ENCODE measurements at regions not wholly inside any gene's neighbourhood (a gene's known extent, or its start where the extent isn't known, plus 50 kb on each side); places are given as distances from the start of the nearest gene placed in this dataset.
"Not testable (repeated sequence)": the region's sequence is repeated elsewhere in the genome, so short reads cannot be mapped to it uniquely, and the experiment has no call there.

- Mint-ChIP-seq H3K27me3 (no peaks in the 10 kb centered on the region), H3K4me3 (no peak overlapping the region), H3K4me1 (no peaks in the 10 kb centered on the region), H3K9me3 (peaks cover 0 to 12% (median 3%) of the 10 kb centered on the region in 3 donors), H3K27ac (no peak overlapping the region), H3K36me3 (peaks cover 2% of the 10 kb centered on the region)
Measured at GRCh38 chr12:33514893-33515292, 75.3 kb upstream of the SYT10 start.

DNA sequence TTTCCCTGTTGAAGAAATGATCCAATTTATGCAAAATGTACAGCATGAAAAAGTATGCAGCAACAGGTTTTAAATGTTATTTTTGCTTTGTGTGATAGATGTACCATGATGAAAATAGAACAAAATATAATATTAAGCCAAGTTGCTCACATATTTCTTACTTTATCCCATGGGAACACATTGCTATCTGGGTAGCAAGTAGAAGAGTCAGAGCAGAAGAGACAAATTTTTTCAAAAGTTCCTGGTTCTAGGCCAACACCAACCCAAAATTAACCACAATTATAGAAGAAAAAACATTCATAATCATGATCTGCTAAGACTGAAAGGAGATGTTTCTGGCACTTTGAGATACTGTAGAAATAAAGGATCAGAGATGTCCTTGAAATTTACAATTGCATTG is 79.9 kb upstream of the SYT10 start:
- H3K9me3 Mint-ChIP-seq, result peaks cover 0 to 9% (median 2%) of the 10 kb centered on the region in 3 donors
- no peaks in the 10 kb centered on the region for H3K27me3 Mint-ChIP-seq
- H3K4me1 Mint-ChIP-seq, result no peaks in the 10 kb centered on the region

DNA sequence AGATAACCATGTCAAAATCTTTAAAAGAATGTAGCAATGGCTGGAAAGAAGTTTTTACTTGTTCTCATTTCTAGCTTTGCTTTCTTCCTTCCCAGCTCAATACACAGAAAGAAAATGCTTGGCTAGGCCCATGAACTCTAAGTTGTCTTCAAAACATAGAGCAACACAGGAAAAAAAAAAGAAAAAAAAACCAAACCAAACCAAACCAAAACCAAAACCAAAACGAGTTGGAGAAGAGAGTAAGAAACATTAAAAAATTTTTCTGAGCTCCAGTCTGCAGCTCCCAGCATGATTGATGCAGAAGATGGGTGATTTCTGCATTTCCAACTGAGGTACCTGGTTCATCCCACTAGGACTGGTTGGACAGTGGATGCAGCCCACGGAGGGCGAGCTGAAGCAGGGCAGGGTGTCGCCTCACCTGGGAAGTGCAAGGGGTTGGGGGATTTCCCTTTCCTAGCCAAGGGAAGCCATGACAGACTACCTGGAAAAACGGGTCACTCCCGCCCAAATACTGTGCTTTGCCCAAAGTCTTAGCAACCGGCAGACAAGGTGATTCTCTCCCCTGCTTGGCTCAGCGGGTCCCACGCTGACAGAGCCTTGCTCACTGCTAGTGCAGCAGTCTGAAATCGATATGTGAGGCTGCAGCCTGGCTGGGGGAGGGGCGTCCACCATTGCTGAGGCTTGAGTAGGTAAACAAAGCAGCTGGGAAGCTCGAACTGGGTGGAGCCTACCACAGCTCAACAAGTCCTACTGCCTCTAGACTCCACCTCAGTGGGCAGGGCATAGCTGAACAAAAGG is 81.1 kb upstream of the SYT10 start:
- H3K4me1 Mint-ChIP-seq, H3K27me3 Mint-ChIP-seq, H3K27ac Mint-ChIP-seq, H3K9me3 Mint-ChIP-seq, H3K36me3 Mint-ChIP-seq: not testable (repeated sequence)
- H3K4me3 Mint-ChIP-seq, result peak overlapping the region in 1 of 4 donors; percentile 13

More for the DNA sequence above, 79.9 kb upstream of the SYT10 start:
- H3K27ac Mint-ChIP-seq, result no peak overlapping the region
- no peak overlapping the region for H3K4me3 Mint-ChIP-seq
- H3K36me3 Mint-ChIP-seq, result peaks cover 2% of the 10 kb centered on the region

- Mint-ChIP-seq H3K4me3 (no peak overlapping the region), H3K27ac (no peak overlapping the region), H3K9me3 (peaks cover 2 to 4% (median 2%) of the 10 kb centered on the region in 3 donors), H3K27me3 (no peaks in the 10 kb centered on the region), H3K4me1 (no peaks in the 10 kb centered on the region), H3K36me3 (peaks cover 2% of the 10 kb centered on the region)
Measured at GRCh38 chr12:33529031-33529430, 89.4 kb upstream of the SYT10 start.

- no peak overlapping the region for H3K27ac Mint-ChIP-seq
- no peak overlapping the region for H3K4me3 Mint-ChIP-seq
- H3K36me3 Mint-ChIP-seq, result peaks cover 2% of the 10 kb centered on the region
- no peaks in the 10 kb centered on the region for H3K4me1 Mint-ChIP-seq
- no peaks in the 10 kb centered on the region for H3K27me3 Mint-ChIP-seq
- peaks cover 0 to 3% (median 2%) of the 10 kb centered on the region in 3 donors for H3K9me3 Mint-ChIP-seq
Measured at GRCh38 chr12:33529810-33530209, 90.2 kb upstream of the SYT10 start.

GRCh38 chr12:33531261-33531660 is 91.6 kb upstream of the SYT10 start:
- Mint-ChIP-seq H3K4me1 (no peaks in the 10 kb centered on the region), H3K9me3 (peaks cover 0 to 3% (median 2%) of the 10 kb centered on the region in 3 donors), H3K36me3 (no peaks in the 10 kb centered on the region), H3K27me3 (no peaks in the 10 kb centered on the region), H3K27ac (no peak overlapping the region), H3K4me3 (no peak overlapping the region)

GRCh38 chr12:33533527-33533926 is 93.9 kb upstream of the SYT10 start:
- Mint-ChIP-seq H3K9me3 (peaks cover 0 to 2% (median 1%) of the 10 kb centered on the region in 3 donors), H3K27ac (no peak overlapping the region), H3K27me3 (no peaks in the 10 kb centered on the region), H3K4me1 (no peaks in the 10 kb centered on the region), H3K36me3 (peaks cover 1% of the 10 kb centered on the region), H3K4me3 (no peak overlapping the region)

GRCh38 chr12:33536431-33536830 is 96.8 kb upstream of the SYT10 start:
- Mint-ChIP-seq H3K4me1 (no peaks in the 10 kb centered on the region), H3K36me3 (peaks cover 1% of the 10 kb centered on the region), H3K9me3 (peaks cover 1 to 13% (median 3%) of the 10 kb centered on the region in 3 donors), H3K27me3 (no peaks in the 10 kb centered on the region), H3K4me3 (no peak overlapping the region), H3K27ac (no peak overlapping the region)

- Mint-ChIP-seq H3K4me1 (no peaks in the 10 kb centered on the region), H3K4me3 (no peak overlapping the region), H3K36me3 (no peaks in the 10 kb centered on the region), H3K9me3 (peaks cover 0 to 32% (median 0%) of the 10 kb centered on the region in 3 donors), H3K27me3 (no peaks in the 10 kb centered on the region), H3K27ac (no peak overlapping the region)
Measured at GRCh38 chr12:33546004-33546403, 106.4 kb upstream of the SYT10 start.

DNA sequence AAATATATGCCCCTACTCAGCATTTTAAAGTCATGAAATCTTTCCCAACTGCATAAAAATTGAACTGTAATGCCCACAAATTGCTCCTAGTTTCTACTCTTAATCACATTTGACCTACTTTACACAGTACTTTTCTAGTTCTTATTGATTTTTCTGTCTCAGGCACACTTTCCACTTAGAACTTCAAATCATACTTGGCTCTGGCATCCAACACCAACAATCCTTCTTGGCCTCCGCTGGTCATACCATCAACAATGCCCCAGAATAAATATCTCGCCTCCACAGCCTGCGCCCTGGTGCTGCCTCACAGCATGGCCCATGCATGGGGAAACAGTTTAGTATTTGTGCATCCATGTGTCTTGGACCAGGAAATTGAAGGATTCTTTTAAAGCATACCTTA is 107.5 kb upstream of the SYT10 start:
- H3K4me1 Mint-ChIP-seq, result no peaks in the 10 kb centered on the region
- no peak overlapping the region for H3K4me3 Mint-ChIP-seq
- H3K27ac Mint-ChIP-seq, result no peak overlapping the region
- no peaks in the 10 kb centered on the region for H3K36me3 Mint-ChIP-seq
- no peaks in the 10 kb centered on the region for H3K27me3 Mint-ChIP-seq
- peaks cover 0 to 30% (median 2%) of the 10 kb centered on the region in 3 donors for H3K9me3 Mint-ChIP-seq

DNA sequence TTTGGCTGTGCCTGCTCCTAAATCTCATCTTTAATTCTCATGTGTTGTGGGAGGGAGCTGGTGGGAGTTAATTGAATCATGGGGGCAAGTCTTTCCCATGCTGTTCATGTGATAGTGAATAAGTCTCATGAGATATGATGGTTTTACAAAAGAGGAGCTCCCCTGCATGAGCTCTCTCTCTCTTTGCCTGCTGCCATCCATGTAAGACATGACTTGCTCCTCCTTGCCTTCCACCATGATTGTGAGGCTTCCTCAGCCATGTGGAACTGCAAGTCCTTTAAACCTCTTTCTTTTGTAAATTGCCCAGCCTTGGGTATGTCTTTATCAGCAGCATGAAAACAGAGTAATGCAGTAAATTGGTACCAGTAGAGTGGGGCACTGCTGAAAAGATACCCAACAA is 110.6 kb upstream of the SYT10 start:
- not testable (repeated sequence) for H3K4me3 Mint-ChIP-seq, H3K27me3 Mint-ChIP-seq, H3K27ac Mint-ChIP-seq, H3K4me1 Mint-ChIP-seq, H3K36me3 Mint-ChIP-seq
- H3K9me3 Mint-ChIP-seq, result peaks cover 0 to 22% (median 4%) of the 10 kb centered on the region in 3 donors

- Mint-ChIP-seq H3K9me3 (peaks cover 0 to 16% (median 4%) of the 10 kb centered on the region in 3 donors), H3K36me3 (no peaks in the 10 kb centered on the region), H3K4me3 (no peak overlapping the region), H3K27ac (no peak overlapping the region), H3K27me3 (no peaks in the 10 kb centered on the region), H3K4me1 (peaks cover 0 to 1% (median 0%) of the 10 kb centered on the region in 3 donors)
Measured at GRCh38 chr12:33551006-33551405, 111.4 kb upstream of the SYT10 start.

- H3K36me3 Mint-ChIP-seq, result no peaks in the 10 kb centered on the region
- no peaks in the 10 kb centered on the region for H3K27me3 Mint-ChIP-seq
- peaks cover 0 to 2% (median 0%) of the 10 kb centered on the region in 3 donors for H3K4me1 Mint-ChIP-seq
Measured at GRCh38 chr12:33555128-33555527, 115.5 kb upstream of the SYT10 start.

DNA sequence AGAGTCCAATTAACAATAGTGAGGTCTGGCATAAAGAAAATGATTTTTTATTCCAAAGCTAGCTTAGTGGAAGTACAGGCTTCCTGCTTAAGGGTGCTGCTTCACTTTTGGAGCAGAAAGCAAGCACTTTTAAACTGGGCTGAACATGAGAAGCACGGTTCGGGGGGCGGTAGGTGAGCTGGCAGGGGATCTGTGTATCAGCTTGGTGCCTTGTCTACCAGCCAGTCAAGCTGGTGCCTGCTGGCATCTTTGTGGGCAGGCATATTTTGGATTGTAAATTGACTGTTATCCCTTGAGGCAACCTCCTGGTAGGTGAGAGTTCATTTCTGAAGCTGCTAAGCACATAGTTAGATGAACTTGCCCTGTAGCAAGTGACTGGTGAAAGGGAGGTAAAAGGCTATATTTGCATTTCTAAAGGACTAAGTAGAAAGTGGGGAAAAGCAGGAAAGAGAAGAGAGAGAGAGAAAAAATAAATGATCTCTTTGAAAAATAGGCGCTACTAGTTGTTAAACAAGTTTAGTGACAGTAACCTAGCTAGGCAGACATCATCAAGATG is 121.1 kb upstream of the SYT10 start:
- Mint-ChIP-seq H3K27ac (no peak overlapping the region), H3K36me3 (no peaks in the 10 kb centered on the region), H3K4me3 (no peak overlapping the region), H3K4me1 (peaks cover 0 to 1% (median 0%) of the 10 kb centered on the region in 3 donors), H3K9me3 (peaks cover 4 to 10% (median 6%) of the 10 kb centered on the region in 3 donors), H3K27me3 (no peaks in the 10 kb centered on the region)

More at GRCh38 chr12:33555128-33555527, 115.5 kb upstream of the SYT10 start:
- no peak overlapping the region for H3K4me3 Mint-ChIP-seq
- no peak overlapping the region for H3K27ac Mint-ChIP-seq
- peaks cover 0 to 14% (median 6%) of the 10 kb centered on the region in 3 donors for H3K9me3 Mint-ChIP-seq

- Mint-ChIP-seq H3K36me3 (no peaks in the 10 kb centered on the region), H3K4me1 (no peaks in the 10 kb centered on the region), H3K9me3 (peaks cover 4 to 8% (median 6%) of the 10 kb centered on the region in 3 donors), H3K4me3 (no peak overlapping the region), H3K27me3 (no peaks in the 10 kb centered on the region), H3K27ac (no peak overlapping the region)
Measured at GRCh38 chr12:33562401-33562800, 122.8 kb upstream of the SYT10 start.

DNA sequence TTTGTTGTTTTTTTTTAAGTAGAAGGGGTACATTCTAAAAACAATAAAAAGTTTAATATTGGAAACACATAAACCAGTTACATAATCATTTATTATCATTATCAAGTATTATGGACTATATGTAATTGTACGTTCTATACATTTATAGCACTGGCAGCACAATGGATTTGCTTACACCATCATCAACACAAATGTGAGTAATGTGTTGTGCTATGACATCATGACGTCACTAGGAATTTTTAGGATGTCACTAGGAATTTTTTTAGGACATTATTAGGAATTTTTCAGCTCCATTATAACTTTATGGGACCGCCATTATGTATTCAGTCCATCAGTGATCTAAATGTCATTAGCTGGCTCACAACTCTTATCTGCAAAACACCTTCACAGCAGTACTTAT is 126.8 kb upstream of the SYT10 start:
- H3K27me3 Mint-ChIP-seq, result no peaks in the 10 kb centered on the region
- no peaks in the 10 kb centered on the region for H3K4me1 Mint-ChIP-seq
- no peak overlapping the region for H3K4me3 Mint-ChIP-seq
- no peaks in the 10 kb centered on the region for H3K36me3 Mint-ChIP-seq
- H3K27ac Mint-ChIP-seq, result no peak overlapping the region
- H3K9me3 Mint-ChIP-seq, result peaks cover 8 to 11% (median 9%) of the 10 kb centered on the region in 3 donors

All from IgD-negative memory B cell (primary cell).